Omental fat pad (tissue), 3 donors: ENCODE measurements at regions not wholly inside any gene's neighbourhood (a gene's known extent, or its start where the extent isn't known, plus 50 kb on each side); places are given as distances from the start of the nearest gene placed in this dataset.

Experiments used
- ATAC-seq: fragments of 150-250 bp; one replicate; pipeline ENCODE4 v1.9.1; 2016; ENCODE audit warnings: mild to moderate bottlenecking, moderate library complexity; ENCODE audit not compliant: low FRiP score
- DNase-seq: peaks from one replicate; pipeline ENCODE4 v3.0.0-alpha.2; 2019; ENCODE audit warnings: low spot score
- CTCF ChIP-seq, 3 donors: fragments of 450-650 bp; IDR thresholded peaks; one replicate each; pipeline ENCODE4 v1.5.1; 2016 to 2017; ENCODE audit warnings: antibody characterized with exemption in 3 of 3, mild to moderate bottlenecking in 3 of 3, moderate library complexity in 2 of 3

DNA sequence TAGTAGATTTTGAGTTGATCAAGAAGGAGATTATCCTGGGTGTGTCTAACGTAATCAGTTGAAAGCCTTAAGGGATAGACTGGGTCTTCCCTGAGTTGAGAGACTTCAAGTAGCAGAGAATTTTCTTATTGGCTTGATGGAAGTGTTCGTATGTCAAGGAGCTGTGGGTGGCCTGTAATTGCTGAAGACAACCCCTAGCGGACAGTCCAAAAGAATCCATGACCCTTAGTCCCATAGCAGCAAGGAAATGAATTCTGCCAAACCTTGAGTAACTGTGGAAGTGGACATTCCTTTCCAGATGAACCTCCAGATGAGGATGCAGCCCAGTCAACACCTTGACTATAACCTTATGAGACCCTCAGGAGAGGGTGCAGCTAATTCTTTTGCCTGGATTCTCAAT, 786.3 kb downstream of the SOCS6 start:
- DNase-seq: no peak
- no peak for ATAC-seq
- no peak for TF ChIP-seq CTCF (IDR thresholded peaks at IDR 0.05)

DNA sequence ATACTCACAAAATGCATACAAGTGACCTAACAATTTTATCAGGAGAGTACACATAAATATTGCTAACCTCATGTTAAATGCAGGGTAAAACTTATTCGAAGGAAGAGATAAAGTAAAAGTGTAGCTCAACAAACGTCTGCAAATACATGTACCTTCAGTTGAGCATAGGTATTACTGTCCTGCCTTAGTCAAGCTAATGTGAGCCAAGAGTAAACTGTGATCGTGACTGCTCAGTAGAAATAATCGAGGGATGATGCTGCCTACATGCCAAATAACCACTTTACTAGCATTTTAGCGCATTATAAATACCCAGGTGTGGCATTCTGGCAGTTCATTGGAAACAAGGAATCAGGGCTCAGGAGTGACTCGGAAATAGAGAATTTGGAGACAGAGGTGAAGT, 779.5 kb downstream of the SOCS6 start:
- ATAC-seq: no peak
- DNase-seq: no peak
- no peak for TF ChIP-seq CTCF (IDR thresholded peaks at IDR 0.05)

DNA sequence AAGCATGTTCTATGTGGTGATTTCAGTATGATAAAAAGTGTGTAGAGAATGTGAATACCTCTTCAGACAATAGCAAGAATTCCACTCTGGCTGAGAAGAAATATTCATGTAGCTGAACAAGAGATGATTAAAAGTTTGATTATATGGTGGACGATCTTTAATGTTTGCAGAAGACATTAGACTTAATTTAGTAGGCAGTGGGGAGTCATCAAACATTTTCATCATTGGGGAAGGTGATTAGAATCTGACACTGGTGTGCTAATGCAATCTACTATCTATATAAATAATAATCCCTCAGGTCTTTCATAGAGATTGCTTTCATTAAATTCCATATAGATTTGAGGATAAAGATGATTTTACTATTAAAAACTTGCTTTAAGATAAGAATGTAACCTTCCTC, 761.0 kb downstream of the SOCS6 start:
- no peak for DNase-seq
- no peak for TF ChIP-seq CTCF (IDR thresholded peaks at IDR 0.05)
- no peak for ATAC-seq

GRCh38 chr18:71047882-71048281, 759.0 kb downstream of the SOCS6 start:
- DNase-seq: no peak
- ATAC-seq: no peak
- no peak for TF ChIP-seq CTCF (IDR thresholded peaks at IDR 0.05)

- ATAC-seq (no peak), DNase-seq (no peak)
- TF ChIP-seq CTCF (IDR thresholded peaks at IDR 0.05): no peak
These were observed 756.7 kb downstream of the SOCS6 start for GRCh38 chr18:71045331-71046065.

GRCh38 chr18:71040161-71040560, 751.3 kb downstream of the SOCS6 start:
- no peak for DNase-seq
- ATAC-seq: no peak
- no peak for TF ChIP-seq CTCF (IDR thresholded peaks at IDR 0.05)

DNA sequence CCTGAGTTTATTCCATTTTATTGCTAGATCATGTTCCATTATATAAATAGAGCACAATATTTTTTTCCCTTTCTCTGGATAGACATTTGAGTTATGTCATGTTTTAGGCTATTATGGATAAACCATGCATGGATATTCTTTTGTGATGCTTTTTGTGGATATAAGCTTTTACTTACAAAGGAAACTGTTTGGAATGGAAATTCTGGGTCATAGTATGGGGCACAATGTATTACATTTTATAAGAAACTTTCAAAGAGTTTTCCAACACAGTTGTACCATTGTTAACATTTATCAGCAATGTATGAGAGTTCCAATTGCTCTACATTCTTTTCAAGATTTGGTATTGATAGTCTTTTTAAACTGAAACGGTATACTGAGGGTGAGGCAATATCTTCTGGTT, 749.4 kb downstream of the SOCS6 start:
- ATAC-seq: no peak
- TF ChIP-seq CTCF (IDR thresholded peaks at IDR 0.05): no peak
- DNase-seq: no peak
